ENCODE measurements at regions not wholly inside any gene's neighbourhood (a gene's known extent, or its start where the extent isn't known, plus 50 kb on each side); places are given as distances from the start of the nearest gene placed in this dataset.

- H3K4me1 Mint-ChIP-seq: no peaks in the 10 kb centered on the region
- H3K27ac Mint-ChIP-seq: no peak overlapping the region
- H3K27me3 Mint-ChIP-seq (ENCODE audit: low read depth): no peaks in the 10 kb centered on the region
- no peak overlapping the region for H3K4me3 Mint-ChIP-seq
- TF ChIP-seq CTCF (IDR thresholded peaks at IDR 0.05; ENCODE audit: unreplicated experiment in 3 of 3): no peak
- no peaks in the 10 kb centered on the region for H3K9me3 Mint-ChIP-seq
- H3K36me3 Mint-ChIP-seq (ENCODE audit: low read depth): no peaks in the 10 kb centered on the region
Measured at GRCh38 chr13:44627441-44627840, 51.3 kb upstream of the TSC22D1 start.

GRCh38 chr13:44626176-44626575 lies 50.0 kb upstream of the TSC22D1 start:
- no peak overlapping the region for H3K27ac Mint-ChIP-seq
- H3K36me3 Mint-ChIP-seq (ENCODE audit: low read depth): no peaks in the 10 kb centered on the region
- no peaks in the 10 kb centered on the region for H3K27me3 Mint-ChIP-seq (ENCODE audit: low read depth)
- no peaks in the 10 kb centered on the region for H3K4me1 Mint-ChIP-seq
- no peaks in the 10 kb centered on the region for H3K9me3 Mint-ChIP-seq
- no peak for TF ChIP-seq CTCF (IDR thresholded peaks at IDR 0.05; ENCODE audit: unreplicated experiment in 3 of 3)
- no peak overlapping the region for H3K4me3 Mint-ChIP-seq
